HL-60 (cell line): ENCODE measurements at regions not wholly inside any gene's neighbourhood (a gene's known extent, or its start where the extent isn't known, plus 50 kb on each side); places are given as distances from the start of the nearest gene placed in this dataset.

Source experiments
- DNase-seq, 2 experiments: peaks; one replicate each; pipeline ENCODE4 v3.0.0-alpha.2; 2010 to 2020; ENCODE audit warnings: low read depth in 1 of 2, low spot score in 1 of 2
- H3K27ac ChIP-seq: fragments of 250-450 bp; sonication (Bioruptor Pico); replicated peaks from 2 replicates; pipeline ENCODE4 v1.5.1; 2020; ENCODE audit warnings: mild to moderate bottlenecking, moderate library complexity
- H3K27me3 ChIP-seq: fragments of 250-450 bp; sonication (Bioruptor Pico); 2 replicates; pipeline ENCODE4 v1.5.1; 2021; ENCODE audit warnings: mild to moderate bottlenecking, moderate library complexity; ENCODE audit not compliant: insufficient read depth, poor library complexity, severe bottlenecking
- H3K4me3 ChIP-seq: replicated peaks from 2 replicates; pipeline ENCODE4 v1.5.1; 2011; ENCODE audit warnings: mild to moderate bottlenecking, control low read depth, low read length; ENCODE audit not compliant: insufficient read depth
- CTCF ChIP-seq: IDR thresholded peaks from one replicate; pipeline ENCODE4 v1.5.1; 2011; ENCODE audit warnings: low read length, control low read depth, inconsistent platforms; ENCODE audit not compliant: insufficient read depth
- GABPA ChIP-seq: IDR thresholded peaks from 2 replicates; pipeline ENCODE4 v1.6.1; 2012; ENCODE audit warnings: low read depth
- POLR2AphosphoS5 ChIP-seq: IDR thresholded peaks from 2 replicates; pipeline ENCODE4 v1.6.1; 2012; ENCODE audit warnings: low read depth
- REST ChIP-seq: IDR thresholded peaks from 2 replicates; pipeline ENCODE4 v1.6.1; 2012; ENCODE audit warnings: low read depth; ENCODE audit not compliant: insufficient replicate concordance
- SPI1 ChIP-seq: IDR thresholded peaks from 2 replicates; pipeline ENCODE4 v1.6.1; 2012; ENCODE audit warnings: low read depth, mild to moderate bottlenecking, borderline replicate concordance

DNA sequence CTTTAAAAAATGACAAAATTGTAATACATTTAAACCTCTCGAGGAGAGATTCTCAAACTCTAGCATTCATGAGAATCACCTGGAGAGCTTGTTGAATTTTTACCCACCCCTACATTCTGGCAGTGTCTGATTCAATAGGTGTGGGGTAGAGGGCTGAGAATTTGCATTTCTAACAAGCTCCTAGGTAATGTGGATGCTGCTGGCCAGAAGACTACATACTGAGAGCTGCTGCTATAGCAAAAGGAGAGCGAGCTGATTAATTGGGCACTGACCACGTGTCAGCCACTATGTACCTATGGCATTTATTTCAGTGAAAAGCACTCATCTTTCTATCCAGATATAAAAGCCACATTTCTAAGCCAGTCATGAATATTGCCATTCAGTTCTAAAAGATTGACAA lies 169.0 kb upstream of the NRSN1 start:
- no peak for DNase-seq
- no peak for TF ChIP-seq POLR2AphosphoS5
- H3K27me3 ChIP-seq = no peaks in the 10 kb centered on the region
- H3K4me3 ChIP-seq = no peak overlapping the region
- no peak overlapping the region for H3K27ac ChIP-seq

DNA sequence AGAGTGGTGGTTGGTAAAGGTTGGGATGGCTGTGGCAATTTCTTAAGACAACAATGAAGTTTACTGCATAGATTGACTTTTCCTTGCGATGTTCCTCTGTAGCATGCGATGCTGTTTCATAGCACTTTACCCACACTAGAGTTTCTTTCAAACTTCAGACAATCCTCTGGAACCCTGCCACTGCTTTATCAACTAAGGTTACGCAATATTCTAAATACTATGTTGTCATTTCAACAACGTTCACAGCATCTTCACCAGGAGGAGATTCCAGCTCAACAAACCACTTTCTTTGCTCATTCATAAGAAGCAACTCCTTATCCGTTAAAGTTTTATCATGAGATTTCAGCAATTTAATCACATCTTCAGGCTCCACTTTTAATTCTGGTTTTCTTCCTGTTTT lies 161.2 kb upstream of the NRSN1 start:
- H3K4me3 ChIP-seq = no peak overlapping the region
- no peaks in the 10 kb centered on the region for H3K27me3 ChIP-seq
- no peak overlapping the region for H3K27ac ChIP-seq
- TF ChIP-seq GABPA = no peak
- TF ChIP-seq SPI1 = no peak
- no peak for TF ChIP-seq CTCF
- no peak for TF ChIP-seq POLR2AphosphoS5
- TF ChIP-seq REST = no peak
- no peak for DNase-seq

- H3K4me3 ChIP-seq = no peak overlapping the region
- TF ChIP-seq REST = no peak
- TF ChIP-seq GABPA = no peak
- TF ChIP-seq CTCF = no peak
- TF ChIP-seq POLR2AphosphoS5 = no peak
- TF ChIP-seq SPI1 = no peak
- DNase-seq = no peak
Observed at GRCh38 chr6:23969344-23969743, 156.7 kb upstream of the NRSN1 start.

DNA sequence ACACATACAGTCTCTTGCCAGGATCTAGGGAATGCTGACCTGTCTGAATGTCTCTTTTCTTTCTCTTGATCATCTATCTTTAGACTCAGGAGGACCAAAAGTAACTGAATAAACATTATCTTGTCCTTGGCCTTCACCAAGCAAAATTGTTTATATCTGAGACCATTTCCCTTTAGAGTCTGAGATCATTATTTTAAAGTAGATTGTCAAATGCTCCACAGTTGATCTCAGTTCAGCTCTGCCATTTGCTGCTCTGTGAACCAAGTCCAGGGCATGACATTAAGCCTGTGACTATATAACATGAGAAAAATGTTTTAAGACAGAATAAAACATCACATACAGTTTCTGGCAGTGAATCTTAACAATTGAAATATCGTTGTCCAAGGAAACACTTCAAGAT lies 148.3 kb upstream of the NRSN1 start:
- no peak overlapping the region for H3K4me3 ChIP-seq
- DNase-seq = no peak
- H3K27me3 ChIP-seq = no peaks in the 10 kb centered on the region
- TF ChIP-seq POLR2AphosphoS5 = no peak
- TF ChIP-seq GABPA = no peak
- no peak for TF ChIP-seq REST
- TF ChIP-seq CTCF = no peak
- no peak for TF ChIP-seq SPI1
- H3K27ac ChIP-seq = no peak overlapping the region

More at GRCh38 chr6:23969344-23969743, 156.7 kb upstream of the NRSN1 start:
- Histone ChIP-seq H3K27me3 (no peaks in the 10 kb centered on the region), H3K27ac (no peak overlapping the region)
